Gastroesophageal sphincter (tissue), 4 donors: ENCODE measurements at regions not wholly inside any gene's neighbourhood (a gene's known extent, or its start where the extent isn't known, plus 50 kb on each side); places are given as distances from the start of the nearest gene placed in this dataset.

ENCODE experiments used
- ATAC-seq: fragments of 150-250 bp; one replicate; pipeline ENCODE4 v1.9.1; 2016; ENCODE audit warnings: mild to moderate bottlenecking, moderate library complexity
- H3K27ac ChIP-seq, 4 donors: fragments of 200-600 bp; sonication (generic) in 3 of 4; 1 replicate in 3 of 4; 2 replicates in 1 of 4; pipeline ENCODE4 v1.5.1; 2016 to 2019
- H3K27me3 ChIP-seq: fragments of 200-600 bp; sonication (generic); one replicate; pipeline ENCODE4 v1.5.1; 2019
- H3K36me3 ChIP-seq, 2 donors: fragments of 200-600 bp; sonication (generic); one replicate each; pipeline ENCODE4 v1.5.1; 2019; ENCODE audit warnings: control low read depth in 1 of 2
- H3K4me1 ChIP-seq, 3 donors: fragments of 200-600 bp; sonication (generic); 1 replicate in 2 of 3; 2 replicates in 1 of 3; pipeline ENCODE4 v1.5.1; 2016 to 2019; ENCODE audit warnings: control low read depth in 2 of 3
- H3K4me3 ChIP-seq, 2 donors: fragments of 200-600 bp; sonication (generic); one replicate each; pipeline ENCODE4 v1.5.1; 2019; ENCODE audit warnings: mild to moderate bottlenecking in 1 of 2, moderate library complexity in 1 of 2
- H3K9me3 ChIP-seq, 3 donors: fragments of 200-600 bp; sonication (generic); one replicate each; pipeline ENCODE4 v1.5.1; 2017 to 2019; ENCODE audit warnings: control low read depth in 2 of 3
- CTCF ChIP-seq, 4 experiments: fragments of 200-600 bp in 2 of 4; fragments of 450-650 bp in 2 of 4; sonication (generic) in 1 of 4; IDR thresholded peaks; one replicate each; pipeline ENCODE4 v1.5.1; 2017 to 2019; ENCODE audit warnings: antibody characterized with exemption in 4 of 4, mild to moderate bottlenecking in 2 of 4, moderate library complexity in 2 of 4
- EP300 ChIP-seq: sonication (generic); formaldehyde crosslinking; IDR thresholded peaks from one replicate; pipeline ENCODE4 v1.6.1; 2017; ENCODE audit warnings: antibody characterized with exemption, mild to moderate bottlenecking
- POLR2A ChIP-seq, 2 donors: fragments of 450-650 bp; IDR thresholded peaks; one replicate each; pipeline ENCODE4 v1.6.1; 2017; ENCODE audit warnings: antibody characterized with exemption in 2 of 2, mild to moderate bottlenecking in 2 of 2, moderate library complexity in 1 of 2
- POLR2AphosphoS5 ChIP-seq: sonication (generic); formaldehyde crosslinking; IDR thresholded peaks from one replicate; pipeline ENCODE4 v1.6.1; 2017; ENCODE audit warnings: antibody characterized with exemption
- WGBS, 2 donors: methylation state at CpG; one replicate each; pipeline ENCODE4 v1.1.5; 2018; ENCODE audit warnings: low coverage in 1 of 2; 5-methylcytosine and 5-hydroxymethylcytosine counted together

DNA sequence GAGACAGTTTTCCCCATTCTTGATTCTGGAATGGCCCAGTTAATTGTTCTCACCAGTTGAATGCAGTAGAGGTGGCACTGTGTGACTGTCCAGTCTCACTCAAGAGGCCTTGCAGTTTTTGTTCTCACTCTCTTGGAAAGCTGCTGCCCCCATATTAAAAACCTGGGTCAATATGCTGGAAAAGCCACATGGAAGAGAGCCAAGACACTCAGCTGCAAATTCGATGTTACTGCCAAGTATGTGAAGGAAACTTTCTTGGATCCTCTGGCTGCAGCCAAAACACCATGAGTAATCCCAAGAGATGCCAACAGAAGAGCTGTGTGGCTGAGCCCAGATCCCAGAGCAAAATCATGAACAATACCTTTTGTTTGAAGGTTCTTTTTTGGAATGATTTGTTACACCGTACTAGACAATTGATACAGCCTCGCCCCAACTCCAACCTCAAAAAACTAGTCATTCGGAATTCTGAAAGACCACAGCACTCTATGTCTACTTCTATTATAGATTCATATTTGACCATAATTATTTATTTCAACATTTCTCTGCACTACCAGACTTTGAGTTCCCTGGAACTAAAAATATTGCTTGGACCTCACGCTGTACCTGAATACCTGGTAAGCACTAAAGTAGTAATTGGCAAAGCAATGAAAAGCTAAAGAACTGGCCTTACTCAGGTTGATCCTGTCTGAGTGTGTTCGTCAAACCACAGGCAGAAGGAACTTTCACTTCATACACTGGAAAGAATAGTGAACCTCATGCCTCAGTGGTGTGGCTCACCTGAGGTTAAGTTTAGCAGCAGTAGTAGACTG, 378.8 kb downstream of the ETS1 start:
- Histone ChIP-seq H3K9me3 (no peaks in the 10 kb centered on the region), H3K27me3 (no peaks in the 10 kb centered on the region), H3K4me1 (peaks cover 13 to 40% (median 16%) of the 10 kb centered on the region in 3 donors), H3K36me3 (no peaks in the 10 kb centered on the region), H3K27ac (peak overlapping the region; percentile 61 to 72 (median 66)), H3K4me3 (no peak overlapping the region)
- ATAC-seq = peak; percentile 63
- no peak for TF ChIP-seq EP300
- TF ChIP-seq POLR2AphosphoS5 = peak; percentile 47
- WGBS, 2 donors = 37 to 46% methylated on average over 6 of the region's 6 CpGs

- no peak for TF ChIP-seq CTCF (IDR thresholded peaks at IDR 0.05)
- no peak for TF ChIP-seq POLR2A (IDR thresholded peaks at IDR 0.05)
- no peak for TF ChIP-seq EP300
- TF ChIP-seq POLR2AphosphoS5 = peak; percentile 17
- Histone ChIP-seq H3K36me3 (no peaks in the 10 kb centered on the region), H3K4me3 (no peak overlapping the region), H3K4me1 (peaks cover 13 to 40% (median 16%) of the 10 kb centered on the region in 3 donors), H3K27ac (peak overlapping the region; percentile 61 to 72 (median 66)), H3K9me3 (no peaks in the 10 kb centered on the region), H3K27me3 (no peaks in the 10 kb centered on the region)
- ATAC-seq = peak; percentile 20
- WGBS, 2 donors = 74% methylated on average over 3 of the region's 3 CpGs
These were observed 379.5 kb downstream of the ETS1 start for GRCh38 chr11:128207861-128208321.

- Histone ChIP-seq H3K36me3 (no peaks in the 10 kb centered on the region), H3K9me3 (no peaks in the 10 kb centered on the region), H3K27ac (no peak overlapping the region), H3K4me1 (peaks cover 13 to 38% (median 16%) of the 10 kb centered on the region in 3 donors), H3K4me3 (no peak overlapping the region), H3K27me3 (no peaks in the 10 kb centered on the region)
- ATAC-seq = no peak
- TF ChIP-seq EP300 (no peak), CTCF (IDR thresholded peaks at IDR 0.05) (no peak), POLR2AphosphoS5 (no peak), POLR2A (IDR thresholded peaks at IDR 0.05) (no peak)
These were observed 380.9 kb downstream of the ETS1 start for GRCh38 chr11:128206461-128206860.

DNA sequence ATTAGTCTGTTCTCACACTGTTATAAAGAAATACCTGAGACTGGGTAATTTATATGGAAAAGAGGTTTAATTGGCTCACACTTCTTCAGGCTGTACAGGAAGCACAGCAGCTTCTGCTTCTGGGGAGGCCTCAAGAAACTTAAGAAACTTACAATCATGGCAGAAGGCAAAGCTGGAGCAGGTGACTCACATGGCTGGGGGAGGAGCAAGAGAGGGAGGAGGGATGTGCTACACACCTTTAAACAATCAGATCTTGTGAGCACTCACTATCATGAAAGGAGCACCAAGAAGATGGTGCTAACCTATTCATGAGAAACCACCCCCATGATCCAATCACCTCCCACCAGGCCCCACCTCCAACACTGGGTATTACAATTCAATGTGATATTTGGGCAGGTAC, 381.6 kb downstream of the ETS1 start:
- Histone ChIP-seq H3K27me3 (no peaks in the 10 kb centered on the region), H3K36me3 (no peaks in the 10 kb centered on the region), H3K9me3 (no peaks in the 10 kb centered on the region), H3K4me3 (no peak overlapping the region), H3K4me1 (peaks cover 13 to 32% (median 16%) of the 10 kb centered on the region in 3 donors), H3K27ac (no peak overlapping the region)
- no peak for ATAC-seq
- no peak for TF ChIP-seq EP300
- no peak for TF ChIP-seq CTCF (IDR thresholded peaks at IDR 0.05)
- TF ChIP-seq POLR2AphosphoS5 = no peak
- no peak for TF ChIP-seq POLR2A (IDR thresholded peaks at IDR 0.05)

DNA sequence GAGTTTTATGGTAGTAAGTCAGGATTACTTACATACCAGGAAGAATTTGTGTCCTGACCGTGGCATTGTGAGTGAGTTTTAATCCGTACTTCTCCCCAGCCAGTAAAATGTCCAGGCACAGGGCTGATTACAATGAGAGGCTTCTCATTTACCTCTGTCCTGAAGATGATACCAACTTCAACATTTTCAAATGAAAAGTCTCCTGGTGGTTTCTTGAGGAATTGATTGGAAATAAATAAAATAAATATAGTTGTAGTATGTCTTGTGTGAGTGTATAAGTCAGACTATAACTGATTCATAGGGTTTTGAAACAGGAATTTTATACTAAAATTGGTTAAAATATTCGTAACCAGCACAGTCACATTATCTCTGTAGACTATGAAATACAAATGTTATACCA, 382.5 kb downstream of the ETS1 start:
- ATAC-seq = no peak
- no peaks in the 10 kb centered on the region for H3K27me3 ChIP-seq
- TF ChIP-seq EP300 (no peak), POLR2AphosphoS5 (no peak), POLR2A (IDR thresholded peaks at IDR 0.05) (no peak), CTCF (IDR thresholded peaks at IDR 0.05) (no peak)

More for the DNA sequence above, 382.5 kb downstream of the ETS1 start:
- H3K4me3 ChIP-seq = no peak overlapping the region
- H3K9me3 ChIP-seq = no peaks in the 10 kb centered on the region
- peaks cover 13 to 23% (median 14%) of the 10 kb centered on the region in 3 donors for H3K4me1 ChIP-seq
- no peaks in the 10 kb centered on the region for H3K36me3 ChIP-seq
- H3K27ac ChIP-seq = no peak overlapping the region
- 83 to 100% methylated on average over 2 to 3 of the region's 3 CpGs for WGBS, 2 donors
